ENCODE measurements at regions not wholly inside any gene's neighbourhood (a gene's known extent, or its start where the extent isn't known, plus 50 kb on each side); places are given as distances from the start of the nearest gene placed in this dataset.

- Histone ChIP-seq H3K4me1 (ENCODE audit: control insufficient read depth, insufficient read depth, low read length) (peaks cover 15% of the 10 kb centered on the region), H3K36me3 (ENCODE audit: control insufficient read depth, insufficient read depth, low read length) (no peaks in the 10 kb centered on the region), H4K91ac (ENCODE audit: insufficient read depth, low read depth, low read length) (no peak overlapping the region), H2AFZ (replicated peaks; ENCODE audit: low read length, poor library complexity) (no peak overlapping the region), H3K9ac (ENCODE audit: low read depth, low read length) (no peak overlapping the region), H4K5ac (ENCODE audit: low read depth, low read length) (no peak overlapping the region), H4K8ac (ENCODE audit: low read depth in 2 of 2, low read length in 2 of 2) (peak overlapping the region in 1 of 2 experiments; percentile 53; a peak in 1 of 4 replicates), H3K4me2 (ENCODE audit: low read depth, low read length) (peak overlapping the region; percentile 38; the same call in 1 of the 2 replicates), H4K20me1 (ENCODE audit: insufficient read depth, low read length) (no peaks in the 10 kb centered on the region), H3K56ac (ENCODE audit: extremely low read depth, insufficient read depth, low read length) (no peak overlapping the region), H2BK20ac (ENCODE audit: low read depth, low read length) (no peak overlapping the region), H2BK15ac (ENCODE audit: low read depth, low read length) (no peak overlapping the region), H3K4me3 (ENCODE audit: insufficient read depth, low read depth, low read length) (no peak overlapping the region), H2BK5ac (ENCODE audit: low read depth, low read length, poor library complexity, severe bottlenecking) (peak overlapping the region; percentile 95), H3K79me1 (ENCODE audit: low read depth in 1 of 2, low read length in 2 of 2) (no peaks in the 10 kb centered on the region), H3K23ac (ENCODE audit: low read depth, low read length) (no peak overlapping the region), H2AK5ac (ENCODE audit: low read depth, low read length) (no peak overlapping the region), H3K9me3 (ENCODE audit: control insufficient read depth, insufficient read depth, low read length) (peaks cover 4% of the 10 kb centered on the region; the same call in 1 of the 2 replicates), H2AK9ac (replicated peaks; ENCODE audit: low read depth, low read length, poor library complexity) (no peak overlapping the region), H3K27me3 (ENCODE audit: control insufficient read depth, insufficient read depth, low read length) (no peaks in the 10 kb centered on the region), H3K18ac (ENCODE audit: low read depth, low read length) (peak overlapping the region; percentile 7; the same call in 1 of the 2 replicates), H3K9me1 (ENCODE audit: insufficient read depth, low read length) (peaks cover 4% of the 10 kb centered on the region; the same call in 1 of the 2 replicates), H3K4ac (ENCODE audit: low read depth, low read length) (no peak overlapping the region; the same call in 1 of the 2 replicates), H3K14ac (replicated peaks; ENCODE audit: low read depth, low read length) (no peak overlapping the region), H2BK120ac (ENCODE audit: low read depth, low read length) (peak overlapping the region; percentile 96; the same call in 1 of the 2 replicates), H3K27ac (ENCODE audit: insufficient read depth, low read length) (peak overlapping the region; percentile 93; the same call in 1 of the 2 replicates)
- ChIA-PET POLR2A (ENCODE audit: unreplicated experiment) (interaction anchor here (0.5 to 1.7 kb wide), 3 partner anchors 41 to 175 kb away, joined by 3 to 7 read pairs (median 4); partner anchors contain the start of gene PCDH18), CTCF (interaction anchor here (0.7 to 1.1 kb wide), 4 partner anchors 23 to 582 kb away, joined by 3 to 4 read pairs (median 3); no protein-coding TSS in a partner anchor)
- TF ChIP-seq BHLHE40 (IDR thresholded peaks at IDR 0.05; ENCODE audit: low read depth, low read length) = peak; percentile 1; the same call in 1 of the 2 replicates
- TF ChIP-seq, protein P1, sequence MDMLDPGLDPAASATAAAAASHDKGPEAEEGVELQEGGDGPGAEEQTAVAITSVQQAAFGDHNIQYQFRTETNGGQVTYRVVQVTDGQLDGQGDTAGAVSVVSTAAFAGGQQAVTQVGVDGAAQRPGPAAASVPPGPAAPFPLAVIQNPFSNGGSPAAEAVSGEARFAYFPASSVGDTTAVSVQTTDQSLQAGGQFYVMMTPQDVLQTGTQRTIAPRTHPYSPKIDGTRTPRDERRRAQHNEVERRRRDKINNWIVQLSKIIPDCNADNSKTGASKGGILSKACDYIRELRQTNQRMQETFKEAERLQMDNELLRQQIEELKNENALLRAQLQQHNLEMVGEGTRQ (IDR thresholded peaks at IDR 0.05; ENCODE audit: low read depth, low read length) = no peak
- no peak for TF ChIP-seq RAD21 (IDR thresholded peaks at IDR 0.05; ENCODE audit: low read length)
- TF ChIP-seq POLR2A (IDR thresholded peaks at IDR 0.05; ENCODE audit: low read depth, low read length) = no peak
- TF ChIP-seq CHD1 (IDR thresholded peaks at IDR 0.05; ENCODE audit: low read depth, low read length) = no peak
- TF ChIP-seq SMC3 (IDR thresholded peaks at IDR 0.05; ENCODE audit: low read depth, low read length) = no peak; the same call in 1 of the 2 replicates
- TF ChIP-seq NFE2L2 (IDR thresholded peaks at IDR 0.05; ENCODE audit: low read depth, low read length) = no peak
- peak; percentile 71 for TF ChIP-seq CEBPB (IDR thresholded peaks at IDR 0.05; ENCODE audit: low read depth, low read length)
- in situ Hi-C loops (cut with MboI; ENCODE audit: low sequenced_read_pairs) (no loop called here), dilution Hi-C loops (cut with HindIII; ENCODE audit: low sequenced_read_pairs, unreplicated experiment) (no loop called here), intact Hi-C loops (cut with micrococcal nuclease) (loop anchor here (1.0 to 5.0 kb wide), 3 partner anchors 41 to 173 kb away; partner anchors contain the start of gene PCDH18)
- WGBS, 2 experiments (ENCODE audit: extremely low coverage in 2 of 2, insufficient read length in 1 of 2) = 0% methylated on average over 2 of the region's 3 CpGs; no CpG with 5 or more reads in 1 of the 2 experiments
- BruUV-seq (replicated peaks) = no TSS peak
- DNase-seq (peak; percentile 97), ATAC-seq (ENCODE audit: low read depth) (peak; percentile 90)
These were observed 173.0 kb upstream of the PCDH18 start for GRCh38 chr4:137705171-137705783.

Measured in IMR-90 (cell line).